ENCODE measurements at regions not wholly inside any gene's neighbourhood (a gene's known extent, or its start where the extent isn't known, plus 50 kb on each side); places are given as distances from the start of the nearest gene placed in this dataset.

GRCh38 chr17:69961501-69962145 lies 113.4 kb upstream of the KCNJ16 start:
- H3K4me3 ChIP-seq (ENCODE audit: low read depth, low read length): no peak overlapping the region
- TF ChIP-seq, protein P1, sequence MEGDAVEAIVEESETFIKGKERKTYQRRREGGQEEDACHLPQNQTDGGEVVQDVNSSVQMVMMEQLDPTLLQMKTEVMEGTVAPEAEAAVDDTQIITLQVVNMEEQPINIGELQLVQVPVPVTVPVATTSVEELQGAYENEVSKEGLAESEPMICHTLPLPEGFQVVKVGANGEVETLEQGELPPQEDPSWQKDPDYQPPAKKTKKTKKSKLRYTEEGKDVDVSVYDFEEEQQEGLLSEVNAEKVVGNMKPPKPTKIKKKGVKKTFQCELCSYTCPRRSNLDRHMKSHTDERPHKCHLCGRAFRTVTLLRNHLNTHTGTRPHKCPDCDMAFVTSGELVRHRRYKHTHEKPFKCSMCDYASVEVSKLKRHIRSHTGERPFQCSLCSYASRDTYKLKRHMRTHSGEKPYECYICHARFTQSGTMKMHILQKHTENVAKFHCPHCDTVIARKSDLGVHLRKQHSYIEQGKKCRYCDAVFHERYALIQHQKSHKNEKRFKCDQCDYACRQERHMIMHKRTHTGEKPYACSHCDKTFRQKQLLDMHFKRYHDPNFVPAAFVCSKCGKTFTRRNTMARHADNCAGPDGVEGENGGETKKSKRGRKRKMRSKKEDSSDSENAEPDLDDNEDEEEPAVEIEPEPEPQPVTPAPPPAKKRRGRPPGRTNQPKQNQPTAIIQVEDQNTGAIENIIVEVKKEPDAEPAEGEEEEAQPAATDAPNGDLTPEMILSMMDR (IDR thresholded peaks at IDR 0.05; ENCODE audit: low read depth, low read length): no peak

GRCh38 chr17:69962436-69962995 lies 112.5 kb upstream of the KCNJ16 start:
- TF ChIP-seq, protein P1 (IDR thresholded peaks at IDR 0.05; ENCODE audit: low read depth, low read length): no peak
- H3K4me3 ChIP-seq (ENCODE audit: low read depth, low read length): no peak overlapping the region

- TF ChIP-seq, protein P1 (IDR thresholded peaks at IDR 0.05; ENCODE audit: low read depth, low read length): no peak
- H3K4me3 ChIP-seq (ENCODE audit: low read depth, low read length): no peak overlapping the region
Observed at GRCh38 chr17:69967910-69968411, 107.1 kb upstream of the KCNJ16 start.

- H3K4me3 ChIP-seq (ENCODE audit: low read depth, low read length): no peak overlapping the region
- TF ChIP-seq, protein P1 (IDR thresholded peaks at IDR 0.05; ENCODE audit: low read depth, low read length): no peak
Observed at GRCh38 chr17:69969897-69970296, 105.1 kb upstream of the KCNJ16 start.

DNA sequence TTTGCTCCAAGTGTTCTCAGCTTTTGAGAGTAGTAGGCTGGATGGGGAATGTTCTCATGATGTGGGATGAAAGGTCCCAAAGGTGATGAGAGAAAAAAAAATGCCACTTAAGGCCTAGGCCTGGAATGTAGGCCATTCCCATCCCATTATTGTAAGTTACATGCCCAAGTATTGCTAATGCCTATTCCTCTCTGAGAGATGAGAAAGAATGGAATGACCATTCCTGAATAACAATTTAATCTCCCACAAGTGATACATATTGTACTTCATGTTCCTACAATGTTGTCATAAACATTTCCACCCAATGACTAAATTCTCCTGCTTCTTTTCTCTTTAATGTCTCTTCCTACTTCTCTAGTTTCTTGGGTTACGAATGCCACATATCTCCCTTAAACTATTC lies 102.8 kb upstream of the KCNJ16 start:
- TF ChIP-seq, protein P1 (IDR thresholded peaks at IDR 0.05; ENCODE audit: low read depth, low read length): no peak
- no peak overlapping the region for H3K4me3 ChIP-seq (ENCODE audit: low read depth, low read length)

DNA sequence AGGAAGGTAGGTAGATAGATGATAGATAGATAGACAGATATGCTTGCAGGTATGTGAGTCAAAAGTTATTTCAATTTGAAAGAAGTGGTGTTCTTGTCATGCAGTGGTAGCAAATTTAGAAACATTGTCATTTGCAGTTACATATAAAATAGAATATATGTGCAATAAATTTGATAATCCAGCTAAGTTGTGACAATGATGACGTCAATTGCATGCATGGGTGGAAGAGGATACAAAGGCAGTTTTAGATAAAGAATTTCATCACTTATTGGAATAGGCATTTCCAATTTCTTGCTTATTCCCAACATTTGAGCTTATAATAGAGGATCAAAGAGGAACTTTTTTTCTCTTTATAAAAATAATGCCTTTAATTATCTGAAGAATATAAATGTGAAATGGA lies 99.2 kb upstream of the KCNJ16 start:
- no peak overlapping the region for H3K4me3 ChIP-seq (ENCODE audit: low read depth, low read length)
- TF ChIP-seq, protein P1 (IDR thresholded peaks at IDR 0.05; ENCODE audit: low read depth, low read length): no peak

DNA sequence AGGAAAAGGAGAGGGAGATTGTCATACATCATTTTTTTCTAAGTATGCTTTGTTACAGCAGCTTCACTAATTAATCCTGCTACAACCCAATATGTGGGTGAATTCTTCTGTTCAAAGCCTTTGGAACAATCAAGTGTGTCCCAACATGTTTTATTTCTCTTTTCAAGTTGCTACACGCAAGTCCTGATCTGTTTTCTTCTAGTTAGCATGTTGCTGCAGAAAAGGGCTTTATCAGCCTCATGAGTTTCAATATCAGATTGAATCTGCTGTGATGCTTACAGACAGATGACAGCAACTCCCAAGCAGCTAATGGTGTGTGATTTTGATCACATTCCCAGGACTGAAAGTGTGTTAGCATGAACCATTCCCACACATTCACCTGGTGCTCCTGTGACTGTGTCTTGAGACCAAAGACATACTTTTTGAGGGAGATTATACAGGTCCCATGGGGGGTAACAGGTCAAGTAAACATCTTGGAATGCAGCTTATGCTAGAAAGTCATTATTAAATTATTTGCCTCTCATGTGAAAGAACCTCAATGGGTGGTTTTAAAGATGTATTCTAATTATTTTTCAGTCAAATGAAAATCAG lies 96.9 kb upstream of the KCNJ16 start:
- TF ChIP-seq, protein P1 (IDR thresholded peaks at IDR 0.05; ENCODE audit: low read depth, low read length): no peak

More for the DNA sequence above, 96.9 kb upstream of the KCNJ16 start:
- no peak overlapping the region for H3K4me3 ChIP-seq (ENCODE audit: low read depth, low read length)
